HCT116 (cell line): ENCODE measurements at regions not wholly inside any gene's neighbourhood (a gene's known extent, or its start where the extent isn't known, plus 50 kb on each side); places are given as distances from the start of the nearest gene placed in this dataset.

Source experiments
- ATAC-seq: fragments of 200-7000 bp; cut with Tn5 transposase; 2 replicates; pipeline ENCODE4 v1.9.1; 2020; ENCODE audit warnings: mild to moderate bottlenecking, moderate library complexity
- BruUV-seq: library from RNA; stranded (reverse); fragments of 400-500 nt; replicated peaks from 2 replicates; lab custom pipeline; 2021; lab: Mats Ljungman, UMichigan
- CTCF ChIA-PET: fragments of 300-600 bp; sonication (Branson Sonifier 250); formaldehyde crosslinking; loops from one replicate; lab custom pipeline; 2021; ENCODE audit warnings: antibody characterized with exemption; lab: Charles Lee
- POLR2A ChIA-PET: fragments of 300-600, 350-600 bp; sonication (Branson Sonifier 250); formaldehyde crosslinking; loops from one replicate; lab custom pipeline; 2021; ENCODE audit warnings: antibody characterized with exemption; lab: Charles Lee
- RAD21 ChIA-PET, 2 experiments: fragments of 300-600 bp; sonication (Branson Sonifier 250); formaldehyde crosslinking; loops; one replicate each; lab custom pipeline; 2023; ENCODE audit warnings: low total read pairs in 2 of 2; ENCODE audit not compliant: uncharacterized antibody in 2 of 2, unreplicated experiment in 2 of 2, low non-redundant PET in 1 of 2; lab: Charles Lee
- DNase-seq: peaks from one replicate; pipeline ENCODE4 v3.0.0-alpha.2; 2010; ENCODE audit warnings: low read depth, low spot score
- H2AFZ ChIP-seq: fragments of 200-600 bp; shearing (Covaris generic), sonication (generic); 2 replicates; pipeline ENCODE4 v1.6.1; 2017; ENCODE audit warnings: low read depth, mixed run types, mixed read lengths, antibody characterized with exemption, low read length; ENCODE audit not compliant: poor library complexity, severe bottlenecking
- H3K27ac ChIP-seq: 2 replicates; pipeline ENCODE4 v1.5.1; 2012; ENCODE audit warnings: low read depth, low read length
- H3K27me3 ChIP-seq: fragments of 200-600 bp; sonication (generic); 2 replicates; pipeline ENCODE4 v1.6.1; 2016; ENCODE audit warnings: mixed run types, low read length, mixed read lengths; ENCODE audit not compliant: insufficient read depth
- H3K36me3 ChIP-seq, 2 experiments: fragments of 200-500 bp in 1 of 2; fragments of 200-600 bp in 1 of 2; sonication (Bioruptor generic) in 1 of 2; sonication (generic) in 1 of 2; 2 replicates each; pipeline versions ENCODE4 v1.5.1 to v1.6.1; 2014 to 2016; ENCODE audit warnings: low read length in 2 of 2, inconsistent platforms in 1 of 2, mixed read lengths in 1 of 2, mixed run types in 1 of 2; ENCODE audit not compliant: insufficient read depth in 2 of 2, control insufficient read depth in 1 of 2
- H3K4me1 ChIP-seq, 2 experiments: fragments of 200-600 bp in 1 of 2; sonication (generic) in 1 of 2; 2 replicates each; pipeline versions ENCODE4 v1.5.1 to v1.6.1; 2012 to 2017; ENCODE audit warnings: low read length in 2 of 2, inconsistent platforms in 1 of 2, mild to moderate bottlenecking in 1 of 2, mixed read lengths in 1 of 2, mixed run types in 1 of 2, moderate library complexity in 1 of 2; ENCODE audit not compliant: insufficient read depth in 2 of 2, control insufficient read depth in 1 of 2
- H3K4me2 ChIP-seq: fragments of 200-600 bp; sonication (generic); 2 replicates; pipeline ENCODE4 v1.6.1; 2017; ENCODE audit warnings: mixed run types, low read length, mixed read lengths
- H3K4me3 ChIP-seq, 2 experiments: fragments of 200-600 bp in 1 of 2; sonication (generic) in 1 of 2; replicated peaks in 1 of 2; 2 replicates each; pipeline ENCODE4 v1.5.1; 2011 to 2016; ENCODE audit warnings: low read length in 2 of 2, control low read depth in 1 of 2, low read depth in 1 of 2, mild to moderate bottlenecking in 1 of 2, mixed read lengths in 1 of 2, mixed run types in 1 of 2
- H3K79me2 ChIP-seq: fragments of 200-600 bp; sonication (generic); 2 replicates; pipeline ENCODE4 v1.6.1; 2017; ENCODE audit warnings: mild to moderate bottlenecking, mixed run types, low read length, moderate library complexity, mixed read lengths; ENCODE audit not compliant: insufficient read depth
- H3K9ac ChIP-seq: fragments of 200-600 bp; sonication (generic); 2 replicates; pipeline ENCODE4 v1.6.1; 2016; ENCODE audit warnings: low read length, mixed read lengths
- H3K9me2 ChIP-seq: fragments of 200-600 bp; sonication (generic), shearing (Covaris generic); 2 replicates; pipeline ENCODE4 v1.6.1; 2017; ENCODE audit warnings: mixed run types, mild to moderate bottlenecking, moderate library complexity; ENCODE audit not compliant: insufficient read depth
- H3K9me3 ChIP-seq, 2 experiments: fragments of 200-500 bp in 1 of 2; fragments of 200-600 bp in 1 of 2; sonication (Bioruptor generic) in 1 of 2; sonication (generic) in 1 of 2; 2 replicates each; pipeline ENCODE4 v1.6.1; 2014 to 2017; ENCODE audit warnings: low read length in 2 of 2, mixed read lengths in 2 of 2, inconsistent platforms in 1 of 2, low read depth in 1 of 2, mild to moderate bottlenecking in 1 of 2, mixed run types in 1 of 2, moderate library complexity in 1 of 2; ENCODE audit not compliant: control insufficient read depth in 1 of 2, insufficient read depth in 1 of 2
- H4K20me1 ChIP-seq: fragments of 200-600 bp; sonication (generic), shearing (Covaris generic); 2 replicates; pipeline ENCODE4 v1.6.1; 2017; ENCODE audit warnings: mixed run types, mild to moderate bottlenecking, moderate library complexity; ENCODE audit not compliant: insufficient read depth
- CBX3 ChIP-seq: IDR thresholded peaks from 2 replicates; pipeline ENCODE4 v1.6.1; 2012; ENCODE audit warnings: low read depth
- EZH2phosphoT487 ChIP-seq: fragments of 200-600 bp; IDR thresholded peaks from 2 replicates; pipeline ENCODE4 v1.6.1; 2018; ENCODE audit warnings: antibody characterized with exemption, borderline replicate concordance
- FOSL1 ChIP-seq: IDR thresholded peaks from 2 replicates; pipeline ENCODE4 v1.6.1; 2012; ENCODE audit warnings: low read depth
- SIN3A ChIP-seq: IDR thresholded peaks from 2 replicates; pipeline ENCODE4 v1.6.1; 2012; ENCODE audit warnings: low read depth
- SP1 ChIP-seq: IDR thresholded peaks from 2 replicates; pipeline ENCODE4 v1.6.1; 2012; ENCODE audit warnings: low read depth
- TCF7L2 ChIP-seq: IDR thresholded peaks from 2 replicates; pipeline ENCODE4 v1.7.0; 2011; ENCODE audit warnings: borderline replicate concordance, inconsistent platforms; ENCODE audit not compliant: insufficient read depth, insufficient read length; ENCODE audit errors: extremely low read depth
- YY1 ChIP-seq: IDR thresholded peaks from 2 replicates; pipeline ENCODE4 v1.6.1; 2011; ENCODE audit warnings: low read length, low read depth, moderate library complexity, mild to moderate bottlenecking; ENCODE audit not compliant: insufficient replicate concordance; ENCODE audit errors: extremely low read depth
- intact Hi-C: fragments of 100-400 bp; cut with micrococcal nuclease; formaldehyde crosslinking; loops from 2 replicates; pipeline ENCODE4 v1.10.0; 2022
- TF ChIP-seq, protein P1 (sequence below): IDR thresholded peaks from 2 replicates; pipeline ENCODE4 v1.6.1; 2012
- TF ChIP-seq, protein P2 (sequence below): IDR thresholded peaks from 2 replicates; pipeline ENCODE4 v1.6.1; 2012
- TF ChIP-seq, protein P3 (sequence below): IDR thresholded peaks from 2 replicates; pipeline ENCODE4 v1.6.1; 2011; ENCODE audit warnings: mild to moderate bottlenecking, low read length, moderate library complexity; ENCODE audit not compliant: insufficient replicate concordance; ENCODE audit errors: extremely low read depth

DNA sequence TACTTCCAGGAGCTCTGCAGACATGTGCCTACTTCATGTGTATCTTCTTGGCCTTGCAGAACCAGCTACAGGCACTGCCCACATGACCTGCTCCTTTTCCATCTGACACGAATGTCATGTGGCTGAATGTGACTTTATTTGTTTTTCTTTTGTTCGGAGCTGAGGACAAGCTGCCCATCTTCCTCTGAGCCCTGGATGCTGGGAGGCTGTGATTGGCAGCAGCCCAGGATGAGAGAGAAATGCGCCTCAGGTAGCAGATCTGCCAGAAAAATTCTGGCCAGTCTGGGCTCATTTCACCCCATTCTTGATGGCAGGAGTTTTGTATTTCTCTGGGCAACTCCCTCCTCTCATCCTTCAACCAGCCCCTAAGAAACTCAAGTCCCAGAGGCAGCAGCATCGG, 372.0 kb downstream of the RPS6KC1 start:
- ChIA-PET POLR2A (no interaction called here), RAD21 (interaction anchor here in 1 of 2 experiments (0.7 kb wide), 1 partner anchor 7 kb away, joined by 4 read pairs; no protein-coding TSS in a partner anchor), CTCF (no interaction called here)
- TF ChIP-seq SIN3A (no peak), SP1 (no peak), TCF7L2 (no peak), YY1 (no peak), FOSL1 (no peak), CBX3 (no peak), EZH2phosphoT487 (no peak)
- TF ChIP-seq, protein P1, sequence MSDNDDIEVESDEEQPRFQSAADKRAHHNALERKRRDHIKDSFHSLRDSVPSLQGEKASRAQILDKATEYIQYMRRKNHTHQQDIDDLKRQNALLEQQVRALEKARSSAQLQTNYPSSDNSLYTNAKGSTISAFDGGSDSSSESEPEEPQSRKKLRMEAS: no peak
- TF ChIP-seq, protein P2, sequence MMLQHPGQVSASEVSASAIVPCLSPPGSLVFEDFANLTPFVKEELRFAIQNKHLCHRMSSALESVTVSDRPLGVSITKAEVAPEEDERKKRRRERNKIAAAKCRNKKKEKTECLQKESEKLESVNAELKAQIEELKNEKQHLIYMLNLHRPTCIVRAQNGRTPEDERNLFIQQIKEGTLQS: no peak
- TF ChIP-seq, protein P3, sequence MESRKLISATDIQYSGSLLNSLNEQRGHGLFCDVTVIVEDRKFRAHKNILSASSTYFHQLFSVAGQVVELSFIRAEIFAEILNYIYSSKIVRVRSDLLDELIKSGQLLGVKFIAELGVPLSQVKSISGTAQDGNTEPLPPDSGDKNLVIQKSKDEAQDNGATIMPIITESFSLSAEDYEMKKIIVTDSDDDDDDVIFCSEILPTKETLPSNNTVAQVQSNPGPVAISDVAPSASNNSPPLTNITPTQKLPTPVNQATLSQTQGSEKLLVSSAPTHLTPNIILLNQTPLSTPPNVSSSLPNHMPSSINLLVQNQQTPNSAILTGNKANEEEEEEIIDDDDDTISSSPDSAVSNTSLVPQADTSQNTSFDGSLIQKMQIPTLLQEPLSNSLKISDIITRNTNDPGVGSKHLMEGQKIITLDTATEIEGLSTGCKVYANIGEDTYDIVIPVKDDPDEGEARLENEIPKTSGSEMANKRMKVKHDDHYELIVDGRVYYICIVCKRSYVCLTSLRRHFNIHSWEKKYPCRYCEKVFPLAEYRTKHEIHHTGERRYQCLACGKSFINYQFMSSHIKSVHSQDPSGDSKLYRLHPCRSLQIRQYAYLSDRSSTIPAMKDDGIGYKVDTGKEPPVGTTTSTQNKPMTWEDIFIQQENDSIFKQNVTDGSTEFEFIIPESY: no peak
- Histone ChIP-seq H2AFZ (no peak overlapping the region), H3K9ac (no peak overlapping the region), H4K20me1 (no peaks in the 10 kb centered on the region), H3K27me3 (peaks cover 49% of the 10 kb centered on the region), H3K4me1 (no peaks in the 10 kb centered on the region), H3K9me3 (no peaks in the 10 kb centered on the region), H3K79me2 (no peaks in the 10 kb centered on the region), H3K4me2 (no peak overlapping the region), H3K27ac (no peak overlapping the region), H3K36me3 (no peaks in the 10 kb centered on the region), H3K9me2 (no peaks in the 10 kb centered on the region), H3K4me3 (no peak overlapping the region)
- intact Hi-C loops: no loop called here
- BruUV-seq: no TSS peak
- ATAC-seq: no peak
- no peak for DNase-seq
